Stimulated activated CD8-positive, alpha-beta memory T cell treated with anti-CD3 and anti-CD28 coated beads, Interleukin-4, amount 100 ng/mL, for 4 hours (primary cell): ENCODE measurements at regions not wholly inside any gene's neighbourhood (a gene's known extent, or its start where the extent isn't known, plus 50 kb on each side); places are given as distances from the start of the nearest gene placed in this dataset.

Experiments
- DNase-seq, 2 donors: peaks; one replicate each; pipeline ENCODE4 v3.0.0-alpha.2; 2020; ENCODE audit warnings: low read depth in 2 of 2, low spot score in 1 of 2

- DNase-seq, result no peak
Measured at GRCh38 chr6:25219216-25219916, 59.8 kb upstream of the CARMIL1 start.

- no peak for DNase-seq
Measured at GRCh38 chr6:25219917-25220278, 59.3 kb upstream of the CARMIL1 start.

GRCh38 chr6:25220857-25221256 lies 58.3 kb upstream of the CARMIL1 start:
- DNase-seq, result no peak

- DNase-seq, result no peak
Measured at GRCh38 chr6:25222006-25222678, 57.0 kb upstream of the CARMIL1 start.

- peak; percentile 24 to 32 for DNase-seq
Measured at GRCh38 chr6:25223490-25223991, 55.6 kb upstream of the CARMIL1 start.

GRCh38 chr6:25224242-25224641 lies 54.9 kb upstream of the CARMIL1 start:
- no peak for DNase-seq

GRCh38 chr6:25227854-25228253 lies 51.3 kb upstream of the CARMIL1 start:
- no peak for DNase-seq
